Stimulated activated naive CD4-positive, alpha-beta T cell treated with Interleukin-2 at 50 U/mL for 16 hours (primary cell): ENCODE measurements at regions not wholly inside any gene's neighbourhood (a gene's known extent, or its start where the extent isn't known, plus 50 kb on each side); places are given as distances from the start of the nearest gene placed in this dataset.

Source experiments
- DNase-seq: peaks from one replicate; lab custom pipeline; 2025; lab: John Stamatoyannopoulos, UW

DNA sequence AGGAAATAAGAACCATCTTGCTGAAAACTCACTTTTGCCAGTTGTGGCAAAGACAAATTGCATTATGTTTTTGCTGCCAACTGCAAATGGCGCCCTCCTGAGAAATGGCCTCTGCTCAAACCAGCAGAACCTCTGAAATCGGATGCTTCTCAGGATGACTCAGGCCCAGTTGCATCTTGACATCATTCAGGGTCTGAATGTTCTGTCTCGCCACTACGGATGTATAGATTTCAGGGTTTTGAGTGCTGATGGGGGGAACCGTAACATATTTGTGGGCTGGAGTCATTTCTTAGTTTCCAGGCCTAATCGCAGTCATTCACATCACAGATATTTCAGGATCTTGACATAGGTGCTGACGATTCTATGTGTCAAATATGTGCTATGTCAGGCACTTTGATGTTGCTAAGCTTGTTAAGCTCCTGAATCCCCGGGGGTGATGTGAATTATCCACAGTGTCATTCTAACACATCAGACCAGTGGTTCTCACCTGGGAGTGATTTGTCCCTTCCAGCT lies 207.1 kb downstream of the NFATC2 start:
- DNase-seq = peak; percentile 16

DNA sequence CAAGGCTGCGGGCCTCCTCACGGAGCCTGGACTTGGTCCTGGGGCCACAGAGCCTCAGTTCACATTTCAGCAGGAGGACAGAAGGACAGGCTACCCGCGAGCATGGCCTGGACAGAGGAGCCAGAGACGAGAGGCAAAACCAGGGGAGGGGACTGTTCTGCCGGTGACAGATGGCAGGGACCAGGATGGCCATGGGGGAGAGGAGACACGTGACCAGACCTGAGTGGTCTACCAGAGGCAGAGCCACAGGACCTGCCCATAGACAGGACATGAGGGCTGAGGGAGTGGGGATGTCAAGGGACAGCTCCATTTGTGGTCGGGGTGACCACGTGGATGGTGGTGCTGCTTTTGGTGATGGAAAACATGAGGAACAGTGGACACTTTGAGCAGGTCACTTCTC lies 207.9 kb downstream of the NFATC2 start:
- DNase-seq = no peak

DNA sequence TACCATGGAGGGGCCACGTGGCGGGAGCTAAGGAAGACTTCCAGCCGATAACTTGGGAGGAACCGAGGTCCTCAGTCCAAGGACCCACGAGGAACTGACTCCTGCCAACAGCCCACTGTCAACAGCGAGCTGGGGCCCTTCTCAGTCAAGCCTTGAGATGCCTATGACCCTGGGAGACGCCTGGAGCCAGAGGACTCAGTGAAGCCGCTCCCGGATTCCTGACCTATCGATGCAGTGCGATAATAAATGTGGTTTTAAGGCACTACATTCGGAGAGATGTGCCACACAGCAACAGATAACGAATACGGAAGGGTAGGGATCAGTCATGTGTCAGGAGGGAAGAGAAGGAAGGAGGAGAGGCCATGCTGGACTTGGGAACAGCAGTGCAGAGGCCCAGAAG lies 208.5 kb downstream of the NFATC2 start:
- DNase-seq = no peak

DNA sequence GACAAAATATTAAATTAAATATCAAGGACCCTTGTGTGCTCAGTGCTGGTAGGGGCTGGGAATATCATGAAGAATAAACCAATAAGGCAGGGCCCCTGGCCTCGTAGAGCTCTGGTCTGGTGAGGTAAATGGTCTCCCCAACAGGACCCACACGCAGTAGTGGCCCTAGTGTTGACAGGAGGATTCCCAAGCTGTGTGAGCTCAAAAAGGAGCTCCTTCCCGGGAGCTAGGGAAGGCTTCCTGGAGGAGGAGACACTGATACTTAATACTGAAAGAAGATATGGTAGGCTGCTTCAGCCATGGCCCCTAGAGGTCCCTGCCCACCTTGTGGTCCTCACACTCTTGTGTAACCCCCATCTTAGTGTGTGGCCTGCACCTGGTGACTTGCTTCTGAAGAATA lies 209.1 kb downstream of the NFATC2 start:
- no peak for DNase-seq

DNA sequence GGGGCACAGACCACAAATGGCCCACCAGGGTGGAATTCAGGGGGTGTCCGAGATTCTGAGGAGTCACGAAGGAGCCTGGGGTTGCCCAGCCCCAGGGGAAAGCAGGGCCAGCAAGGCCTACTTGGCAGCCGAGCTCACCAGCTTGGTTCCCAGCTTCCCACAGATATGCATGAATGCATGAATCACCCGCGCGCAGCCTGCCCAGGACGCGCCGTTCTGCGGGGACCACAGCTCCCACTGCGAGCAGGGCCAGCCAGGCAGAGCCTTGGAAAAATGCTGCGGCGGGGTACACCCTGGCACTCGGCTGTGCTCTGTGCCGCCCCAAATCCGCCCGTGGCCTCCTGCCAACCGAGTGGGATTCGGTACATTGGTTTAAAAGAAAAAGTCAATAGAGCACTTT lies 211.0 kb downstream of the NFATC2 start:
- DNase-seq = no peak

DNA sequence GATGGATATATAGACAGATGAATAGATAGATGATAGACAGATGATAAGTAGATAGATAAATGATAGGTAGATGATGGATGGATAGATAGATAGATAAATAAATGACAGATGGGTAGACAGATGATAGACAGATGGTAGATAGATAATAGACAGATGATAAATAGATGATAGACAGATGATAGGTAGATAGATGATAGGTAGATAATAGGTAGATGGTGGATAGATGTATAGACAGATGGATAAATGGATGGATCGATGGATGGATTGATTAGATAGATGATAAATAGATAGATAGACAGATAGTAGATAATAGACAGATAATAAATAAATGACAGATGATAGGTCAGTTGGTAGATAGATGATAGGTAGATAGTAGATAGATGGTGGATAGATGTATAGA lies 212.7 kb downstream of the NFATC2 start:
- no peak for DNase-seq

DNA sequence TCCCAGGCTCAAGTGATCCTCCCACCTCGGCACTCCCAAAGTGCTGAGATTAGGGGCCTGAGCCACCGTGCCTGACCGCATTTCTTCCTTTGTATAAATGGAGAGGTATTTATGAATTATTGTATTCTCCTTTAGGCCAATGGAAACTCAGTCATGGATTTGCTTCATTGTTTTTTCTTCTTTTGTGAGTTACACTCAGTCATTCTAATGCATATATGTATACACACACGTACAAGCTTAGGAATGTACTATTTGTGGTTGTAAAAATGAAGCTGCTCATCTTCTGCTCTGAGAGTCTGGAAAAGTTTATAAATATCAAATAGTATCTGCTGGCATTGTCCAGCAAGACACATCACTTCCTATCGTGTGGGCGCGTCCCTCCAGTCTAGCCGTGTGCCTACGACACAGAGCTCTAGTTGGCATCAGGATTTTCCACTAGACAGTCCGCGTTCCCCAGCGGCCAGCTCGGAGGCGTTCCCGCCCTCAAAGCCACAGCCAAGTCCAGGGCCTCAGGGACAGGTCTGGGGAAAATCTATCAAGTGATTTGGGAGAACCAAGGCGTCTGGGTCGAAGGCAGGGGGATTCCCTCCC lies 215.2 kb downstream of the NFATC2 start:
- DNase-seq = no peak

DNA sequence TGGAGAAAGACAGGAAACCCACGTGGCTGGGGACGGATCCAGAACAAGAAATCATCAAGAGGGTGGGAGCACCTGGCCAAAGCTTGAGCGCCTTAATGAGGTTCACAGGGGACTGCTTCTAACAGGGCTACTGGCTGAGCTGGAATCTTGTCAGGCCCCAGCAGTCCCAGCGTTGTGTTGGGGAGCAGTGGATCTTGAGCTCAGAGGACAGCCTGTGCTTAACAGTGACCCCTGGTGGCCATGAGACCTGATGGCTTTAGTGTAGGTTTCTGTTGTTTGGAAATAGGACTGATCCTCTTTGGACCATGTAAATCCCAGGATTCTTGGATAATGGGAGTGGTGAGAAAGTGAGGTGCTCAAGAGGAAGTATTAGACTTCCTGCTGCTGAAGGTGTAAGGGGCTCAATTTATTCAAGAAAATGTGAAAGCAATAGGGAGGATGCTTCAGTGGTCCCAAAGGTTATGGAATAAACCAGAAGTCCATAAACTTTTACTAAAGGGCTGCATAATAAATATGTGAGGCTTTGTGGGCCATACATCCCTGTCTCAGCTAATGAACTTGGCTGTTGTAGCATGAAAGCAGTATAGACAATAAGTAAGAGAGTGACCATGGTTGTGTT lies 216.2 kb downstream of the NFATC2 start:
- peak; percentile 21 for DNase-seq

DNA sequence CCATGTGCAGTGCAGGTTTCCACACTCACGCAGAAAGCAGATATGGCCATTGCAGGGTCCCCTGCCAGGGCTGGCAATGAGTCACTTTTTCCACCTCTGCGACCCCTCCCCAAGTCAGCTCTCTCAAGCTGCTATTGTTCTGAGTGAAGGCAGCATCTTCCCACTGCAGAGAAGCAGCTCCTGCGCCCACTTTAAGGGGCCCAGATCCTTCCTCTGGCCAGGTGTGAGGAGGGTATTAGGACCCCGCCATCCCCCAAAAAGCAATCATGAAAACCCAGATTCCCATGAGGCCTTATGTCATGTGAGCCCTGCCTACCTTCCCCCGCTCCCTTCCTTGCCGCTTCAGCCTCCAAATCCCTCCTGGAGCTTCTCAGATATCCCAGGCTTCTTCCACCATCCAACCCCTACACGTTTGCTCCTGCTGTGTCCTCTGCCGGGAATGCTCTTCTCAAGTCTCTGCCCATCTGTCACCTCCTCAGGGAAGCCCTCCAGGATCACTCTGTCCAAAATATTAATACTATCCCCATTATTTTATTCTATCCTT lies 220.3 kb downstream of the NFATC2 start:
- DNase-seq = no peak

DNA sequence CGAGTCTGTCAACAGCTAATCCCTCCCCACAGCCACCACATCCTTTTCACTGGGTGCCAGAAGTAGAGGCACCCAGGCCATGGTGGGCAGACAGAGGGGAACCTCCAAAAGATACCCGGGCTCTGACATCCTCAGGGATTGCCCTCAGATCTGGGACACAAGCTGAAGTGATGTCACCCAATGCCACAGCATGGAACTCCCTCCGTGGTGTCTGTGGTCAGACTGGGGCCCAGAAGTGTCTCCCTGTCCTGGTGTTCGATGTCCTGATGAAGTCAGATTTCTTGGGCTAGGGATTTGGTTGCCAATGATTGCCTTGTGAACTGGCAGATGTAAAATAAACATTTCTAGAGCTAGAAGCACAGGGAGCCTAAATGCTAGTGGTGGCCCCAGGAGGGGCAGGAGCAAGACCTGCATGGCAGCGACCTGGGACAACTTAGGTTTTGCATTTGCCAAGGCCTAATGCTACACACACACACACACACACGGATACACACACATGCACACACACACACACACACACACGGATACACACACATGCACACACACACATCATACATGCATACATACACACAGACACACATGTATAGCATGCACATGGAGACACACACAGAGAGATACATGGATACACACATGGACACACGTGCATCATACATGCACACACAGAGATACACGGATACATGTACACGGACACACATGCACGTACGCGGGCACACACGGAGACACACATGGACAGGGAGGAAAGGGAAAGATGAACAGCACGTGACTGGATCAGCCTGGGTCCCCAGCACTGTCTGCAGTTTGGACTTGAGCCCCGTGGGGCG lies 221.0 kb downstream of the NFATC2 start:
- no peak for DNase-seq

DNA sequence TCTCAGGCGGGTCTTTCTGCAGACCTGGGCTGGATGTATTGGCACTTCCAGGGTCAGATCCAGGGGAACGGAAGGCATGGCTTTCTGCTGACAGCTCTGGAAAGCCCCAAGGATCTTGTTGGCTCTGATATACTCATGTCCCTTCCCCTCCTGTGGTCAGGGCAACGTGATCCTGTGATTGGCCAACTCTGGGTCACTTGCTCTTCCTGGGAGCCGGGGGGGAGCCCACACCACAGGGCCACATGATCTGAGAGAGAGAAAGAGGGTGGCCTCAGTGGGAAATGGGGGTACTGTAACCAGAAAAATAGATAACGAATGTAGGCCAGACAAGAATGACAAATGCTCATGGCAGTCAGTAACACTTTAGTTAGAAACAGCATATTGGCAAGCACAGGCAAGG lies 223.0 kb downstream of the NFATC2 start:
- DNase-seq = no peak

DNA sequence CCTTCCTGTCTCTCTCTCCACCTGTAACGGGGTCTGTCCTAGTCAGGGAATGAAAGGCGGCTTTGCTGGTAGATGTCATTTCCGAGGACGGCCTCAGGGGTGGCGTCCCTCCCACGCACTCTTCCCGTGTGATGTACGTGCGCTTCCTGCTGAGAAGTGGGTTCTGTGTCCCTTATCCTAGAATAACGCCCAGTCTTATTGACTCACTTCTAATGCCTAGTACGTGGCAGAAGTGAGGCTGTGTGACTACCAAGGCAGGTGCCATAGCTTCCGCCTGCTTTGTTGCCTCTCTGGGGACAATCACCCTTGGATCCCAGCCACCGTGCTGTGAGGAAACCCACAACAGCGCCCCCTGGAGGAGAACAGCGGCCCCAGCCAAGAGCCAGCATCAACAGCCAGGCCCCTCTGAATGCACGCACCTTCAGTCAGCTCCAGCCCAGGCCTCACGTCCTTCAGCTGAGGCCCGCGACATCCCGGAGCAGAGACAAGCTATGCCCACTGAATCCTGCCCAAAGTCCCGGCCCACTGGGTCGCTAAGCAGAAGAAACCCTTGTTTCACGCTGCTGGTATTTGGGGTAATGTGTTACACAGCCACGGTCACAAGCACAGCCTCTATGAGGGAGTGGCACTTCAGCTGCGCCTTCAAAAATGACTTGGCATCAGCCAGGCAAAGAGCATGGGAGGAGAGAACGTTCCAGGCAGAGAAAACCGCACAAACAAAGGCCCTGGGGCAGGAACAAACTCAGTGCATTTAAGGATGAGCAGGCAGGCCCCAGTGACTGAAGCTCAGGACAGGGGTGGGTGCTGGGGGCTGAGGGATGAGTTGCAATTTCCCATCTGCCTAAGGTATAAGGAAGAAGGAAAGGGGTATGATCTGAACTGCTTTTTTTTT lies 224.2 kb downstream of the NFATC2 start:
- peak; percentile 32 for DNase-seq

DNA sequence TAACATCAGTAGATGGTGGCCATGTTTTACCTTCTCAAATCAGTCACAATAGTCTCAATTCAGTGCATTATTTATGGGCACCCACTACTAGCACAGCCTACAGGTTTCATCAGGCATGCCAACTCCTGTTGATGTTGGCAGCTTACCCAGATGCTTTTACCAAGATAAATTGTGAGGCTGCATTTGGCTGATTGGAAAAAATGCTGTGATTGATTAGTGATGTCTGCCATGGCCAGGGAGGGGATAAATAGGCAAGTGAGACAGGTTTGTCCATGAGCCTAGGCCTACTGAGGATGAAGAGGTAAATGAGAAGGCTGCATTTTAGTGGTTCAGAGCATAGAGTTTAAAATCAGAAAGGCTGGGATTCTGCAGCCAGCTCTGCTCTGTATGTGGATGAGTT lies 227.1 kb downstream of the NFATC2 start:
- no peak for DNase-seq

DNA sequence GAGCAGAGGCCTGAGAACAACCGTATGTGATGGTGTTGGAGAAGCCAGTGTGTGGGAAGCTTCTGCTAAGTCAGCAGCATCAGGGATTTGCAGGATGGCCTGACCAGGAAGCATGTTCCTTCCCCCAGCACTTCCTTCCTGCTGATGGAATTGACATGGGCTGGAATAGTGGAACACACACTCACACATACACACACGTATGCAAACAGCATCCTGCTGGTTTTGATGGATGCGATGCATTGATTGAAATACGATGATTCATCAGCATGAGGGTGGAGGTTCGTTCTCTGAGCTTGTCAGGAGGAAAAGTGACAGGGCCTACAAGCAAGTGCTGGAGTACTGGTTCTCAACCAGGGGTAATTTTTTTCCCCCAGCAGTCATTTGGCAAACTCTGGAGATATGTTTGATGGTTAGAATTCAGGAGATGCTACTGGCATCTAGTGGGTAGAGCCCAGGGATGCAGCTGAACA lies 229.1 kb downstream of the NFATC2 start:
- no peak for DNase-seq

DNA sequence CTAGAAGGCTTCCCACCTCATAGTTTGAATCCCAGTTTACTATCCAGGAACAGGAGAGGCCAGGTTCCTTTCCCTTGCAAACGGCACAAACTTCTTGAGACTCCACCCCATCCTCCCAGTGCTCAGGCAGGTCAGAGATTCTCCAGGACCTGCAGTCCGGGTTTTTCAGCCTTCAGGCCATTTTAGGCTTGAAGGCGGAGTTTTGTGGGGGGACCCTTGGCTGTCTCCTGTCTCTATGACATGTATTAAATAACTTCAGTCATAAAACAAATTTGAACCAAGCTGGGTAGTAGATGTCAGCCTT lies 230.1 kb downstream of the NFATC2 start:
- DNase-seq = no peak

DNA sequence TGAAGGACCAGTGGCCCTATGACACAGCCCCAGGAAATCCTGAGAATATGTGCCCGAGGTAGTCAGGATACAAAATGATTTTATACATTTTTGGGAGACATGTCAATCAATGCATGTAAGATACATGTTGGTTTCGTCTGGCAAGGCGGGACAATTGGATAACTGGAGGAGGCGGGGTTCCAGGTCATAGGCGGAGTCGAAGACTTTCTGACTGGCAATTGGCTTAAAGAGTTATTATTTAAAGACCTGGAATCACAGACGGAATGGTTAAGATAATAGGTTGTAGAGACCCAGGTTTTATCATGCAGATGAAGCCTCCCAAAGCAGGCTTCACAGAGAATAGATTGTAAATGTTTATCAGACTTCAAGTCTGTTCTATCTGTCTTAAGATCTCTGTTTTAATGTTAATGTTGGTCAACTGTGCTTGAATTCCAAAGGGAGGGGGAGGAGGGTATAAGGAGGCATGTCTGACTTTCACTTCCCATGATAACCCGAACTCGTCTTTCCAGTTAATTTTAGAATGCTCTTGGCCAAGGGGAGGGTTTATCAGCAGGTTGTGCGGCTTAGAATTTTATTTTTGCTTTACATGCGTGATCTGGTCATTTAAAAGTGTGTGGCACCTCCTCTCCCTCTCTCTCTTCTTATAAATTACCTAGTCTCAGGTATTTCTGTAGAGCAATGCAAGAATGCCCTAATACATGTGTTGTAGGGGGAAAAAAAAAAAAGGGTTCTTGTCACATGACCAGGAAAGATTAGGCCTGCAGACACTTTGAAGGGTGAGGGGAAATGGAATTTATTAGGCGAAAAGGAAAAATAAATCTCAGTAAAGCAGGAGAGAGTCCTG lies 230.7 kb downstream of the NFATC2 start:
- DNase-seq = no peak

DNA sequence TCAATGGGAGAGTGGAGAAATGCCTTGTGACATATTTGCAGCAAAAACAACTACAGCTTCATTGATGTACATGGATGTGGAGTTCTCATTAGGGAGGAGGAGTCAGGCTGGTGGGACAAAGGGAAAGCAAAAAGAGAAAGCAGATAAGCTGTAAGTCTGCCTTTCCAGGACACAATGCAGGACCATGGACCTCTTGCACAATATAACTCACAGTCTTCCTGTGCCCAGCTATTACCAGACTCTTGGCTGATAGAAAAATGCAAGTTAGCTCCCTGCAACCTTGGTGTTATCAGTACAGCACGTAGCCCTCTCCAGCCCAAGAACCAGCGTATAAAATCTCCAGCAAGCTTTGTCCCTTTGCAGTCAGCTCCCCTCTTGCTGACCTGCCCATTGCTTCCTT lies 232.3 kb downstream of the NFATC2 start:
- no peak for DNase-seq

DNA sequence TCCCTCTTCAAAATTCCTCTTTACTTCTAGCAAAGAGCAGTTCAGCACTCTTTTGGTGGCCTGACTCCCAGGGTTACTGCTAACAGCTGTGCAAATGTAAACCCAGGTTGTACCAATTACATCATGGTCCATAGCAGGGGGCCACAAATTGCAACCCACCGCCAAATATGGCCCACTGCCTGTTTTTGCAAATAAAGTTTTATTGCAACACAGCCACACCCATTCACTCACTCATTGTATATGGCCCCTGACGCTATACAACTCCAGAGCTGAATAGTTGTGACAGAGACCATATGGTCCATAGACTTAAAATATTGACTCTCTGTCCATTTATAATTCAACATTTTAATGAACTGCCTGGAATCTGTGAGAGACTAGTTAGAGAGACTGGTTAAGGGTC lies 233.4 kb downstream of the NFATC2 start:
- DNase-seq = no peak

DNA sequence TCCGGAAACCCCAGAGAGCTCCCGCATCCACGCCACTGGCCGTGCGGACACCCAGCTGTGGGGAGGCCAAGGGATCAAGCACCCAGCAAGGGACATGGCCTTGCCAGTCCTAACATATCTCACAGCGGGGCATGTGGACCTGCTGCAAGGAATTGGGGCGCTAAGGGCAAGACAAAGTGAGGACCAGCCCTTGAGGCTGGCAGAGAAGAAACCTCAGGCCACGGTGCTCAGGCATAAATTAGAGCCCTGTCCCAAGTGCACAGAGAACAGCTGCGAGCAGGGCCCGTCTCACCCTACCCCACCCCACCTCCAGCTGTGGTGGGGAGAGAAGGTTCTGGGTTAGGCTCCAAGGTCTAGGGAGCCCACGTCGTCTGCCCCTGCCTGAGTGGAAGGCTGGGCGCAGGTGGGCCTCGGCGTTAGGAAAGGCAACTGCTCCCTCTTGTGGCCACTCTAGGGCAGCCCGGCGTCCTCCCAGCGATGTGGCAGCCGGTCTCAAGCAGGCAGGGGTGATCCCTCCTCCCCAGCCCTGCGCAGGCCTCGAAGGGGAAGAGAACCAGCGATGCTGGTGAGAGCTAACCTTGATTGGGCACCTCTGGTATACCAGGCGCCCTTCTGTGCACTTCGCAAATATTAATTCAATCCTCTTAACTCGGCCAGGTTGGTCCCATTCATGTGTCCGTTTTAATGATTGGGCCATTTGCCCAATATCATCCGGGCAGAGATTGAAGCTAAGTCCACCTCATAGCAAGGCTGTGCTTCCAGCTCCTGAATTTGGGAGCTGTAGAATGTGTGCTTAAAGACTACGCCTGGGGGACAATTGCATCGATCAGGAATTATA lies 235.8 kb downstream of the NFATC2 start:
- DNase-seq = peak; percentile 62

DNA sequence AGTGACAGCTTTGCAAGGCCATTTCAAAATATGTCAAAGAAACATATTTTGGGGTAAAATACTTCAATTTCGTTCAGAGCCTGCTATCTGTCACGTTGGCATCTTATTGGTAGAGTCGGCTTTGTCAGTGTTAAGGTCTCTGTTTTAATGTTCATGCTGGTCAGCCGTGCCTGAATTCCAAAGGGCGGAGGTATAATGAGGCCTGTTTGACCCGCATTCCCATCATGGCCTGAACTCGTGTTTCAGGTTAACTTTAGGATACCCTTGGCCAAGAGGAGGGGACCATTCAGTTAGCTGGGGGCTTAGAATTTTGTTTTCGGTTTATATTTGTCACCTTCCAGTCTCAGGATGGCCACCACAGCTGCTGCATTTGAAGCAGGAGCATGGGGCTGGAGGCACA lies 236.4 kb downstream of the NFATC2 start:
- no peak for DNase-seq
